ENCODE measurements at regions not wholly inside any gene's neighbourhood (a gene's known extent, or its start where the extent isn't known, plus 50 kb on each side); places are given as distances from the start of the nearest gene placed in this dataset.

DNA sequence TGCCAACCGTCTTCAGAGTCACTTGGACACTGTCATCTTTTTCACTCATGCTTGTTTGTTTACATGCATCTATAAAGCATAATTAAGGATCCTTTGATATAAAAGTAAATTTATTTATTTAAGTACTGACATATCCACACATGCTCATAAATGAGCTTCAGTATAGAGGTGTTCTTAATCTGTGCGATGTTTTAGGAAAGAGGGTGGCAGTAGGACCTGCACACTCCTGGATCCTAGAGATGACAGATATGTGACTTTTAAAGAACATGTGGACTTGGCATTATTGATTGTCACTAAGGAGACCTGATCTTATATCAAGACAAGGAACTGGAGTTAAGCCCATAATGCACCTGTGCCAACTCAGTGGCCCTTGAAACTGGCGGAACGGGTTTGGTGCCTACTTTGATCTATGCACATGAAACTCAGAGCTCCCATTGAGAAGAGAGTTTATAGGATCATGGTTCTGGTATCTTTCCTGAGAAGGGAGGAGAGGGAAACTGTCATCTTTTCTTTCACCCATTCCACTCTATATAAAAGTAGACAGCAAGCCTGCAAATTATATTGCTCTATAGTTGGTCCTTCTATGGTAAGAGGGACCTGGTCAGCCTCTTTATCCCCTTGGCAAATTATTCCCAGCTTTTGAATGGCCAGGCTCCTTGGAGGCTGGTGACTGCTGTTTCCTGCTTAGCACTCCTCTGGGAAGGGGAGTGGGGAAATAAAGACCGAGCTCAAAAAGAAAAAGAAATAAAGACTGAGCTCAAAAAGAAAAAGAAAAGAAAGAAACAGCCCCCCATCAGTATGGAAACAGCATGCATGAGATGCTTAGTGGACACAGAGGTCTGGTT is 57.8 kb upstream of the LIFR start:
- Histone ChIP-seq H3K4me3 (ENCODE audit: low read depth, low read length) (no peak overlapping the region), H3K27me3 (ENCODE audit: control insufficient read depth, insufficient read depth, low read length) (no peaks in the 10 kb centered on the region), H3K36me3 (ENCODE audit: control insufficient read depth, insufficient read depth, low read length) (no peaks in the 10 kb centered on the region)
- TF ChIP-seq, protein P1, sequence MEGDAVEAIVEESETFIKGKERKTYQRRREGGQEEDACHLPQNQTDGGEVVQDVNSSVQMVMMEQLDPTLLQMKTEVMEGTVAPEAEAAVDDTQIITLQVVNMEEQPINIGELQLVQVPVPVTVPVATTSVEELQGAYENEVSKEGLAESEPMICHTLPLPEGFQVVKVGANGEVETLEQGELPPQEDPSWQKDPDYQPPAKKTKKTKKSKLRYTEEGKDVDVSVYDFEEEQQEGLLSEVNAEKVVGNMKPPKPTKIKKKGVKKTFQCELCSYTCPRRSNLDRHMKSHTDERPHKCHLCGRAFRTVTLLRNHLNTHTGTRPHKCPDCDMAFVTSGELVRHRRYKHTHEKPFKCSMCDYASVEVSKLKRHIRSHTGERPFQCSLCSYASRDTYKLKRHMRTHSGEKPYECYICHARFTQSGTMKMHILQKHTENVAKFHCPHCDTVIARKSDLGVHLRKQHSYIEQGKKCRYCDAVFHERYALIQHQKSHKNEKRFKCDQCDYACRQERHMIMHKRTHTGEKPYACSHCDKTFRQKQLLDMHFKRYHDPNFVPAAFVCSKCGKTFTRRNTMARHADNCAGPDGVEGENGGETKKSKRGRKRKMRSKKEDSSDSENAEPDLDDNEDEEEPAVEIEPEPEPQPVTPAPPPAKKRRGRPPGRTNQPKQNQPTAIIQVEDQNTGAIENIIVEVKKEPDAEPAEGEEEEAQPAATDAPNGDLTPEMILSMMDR (IDR thresholded peaks at IDR 0.05; ENCODE audit: insufficient read depth, low read depth, low read length) = no peak
- CTCF ChIA-PET = interaction anchor here (1.1 to 1.7 kb wide), 3 partner anchors 20 to 172 kb away, joined by 3 to 4 read pairs (median 3); no protein-coding TSS in a partner anchor
- DNase-seq (ENCODE audit: low read depth) = no peak
- POLR2A ChIA-PET = no interaction called here

DNA sequence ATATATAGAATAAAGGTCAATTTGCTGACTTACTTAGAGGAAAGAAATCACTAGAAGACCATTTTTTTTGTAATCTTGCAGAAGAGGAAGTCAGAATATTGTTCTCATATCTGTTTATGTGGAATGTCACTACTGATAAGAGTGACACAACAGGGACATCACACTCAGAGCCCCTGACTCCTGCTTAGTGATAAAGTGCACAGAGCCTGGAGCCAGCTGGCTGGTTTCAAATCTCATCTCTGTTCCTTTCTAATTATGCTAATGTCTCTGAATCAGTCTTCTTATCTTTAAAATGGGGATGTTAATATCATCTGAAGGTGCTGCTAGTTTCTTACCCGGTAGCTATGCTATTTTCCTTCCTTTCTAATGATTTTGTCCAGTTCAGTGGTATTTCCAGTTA is 58.6 kb upstream of the LIFR start:
- POLR2A ChIA-PET = no interaction called here
- DNase-seq (ENCODE audit: low read depth) = no peak
- CTCF ChIA-PET = interaction anchor here (1.0 to 1.7 kb wide), 3 partner anchors 8 to 173 kb away, joined by 3 to 4 read pairs (median 3); no protein-coding TSS in a partner anchor
- Histone ChIP-seq H3K36me3 (ENCODE audit: control insufficient read depth, insufficient read depth, low read length) (no peaks in the 10 kb centered on the region), H3K4me3 (ENCODE audit: low read depth, low read length) (no peak overlapping the region), H3K27me3 (ENCODE audit: control insufficient read depth, insufficient read depth, low read length) (no peaks in the 10 kb centered on the region)
- TF ChIP-seq, protein P1 (IDR thresholded peaks at IDR 0.05; ENCODE audit: insufficient read depth, low read depth, low read length) = no peak

DNA sequence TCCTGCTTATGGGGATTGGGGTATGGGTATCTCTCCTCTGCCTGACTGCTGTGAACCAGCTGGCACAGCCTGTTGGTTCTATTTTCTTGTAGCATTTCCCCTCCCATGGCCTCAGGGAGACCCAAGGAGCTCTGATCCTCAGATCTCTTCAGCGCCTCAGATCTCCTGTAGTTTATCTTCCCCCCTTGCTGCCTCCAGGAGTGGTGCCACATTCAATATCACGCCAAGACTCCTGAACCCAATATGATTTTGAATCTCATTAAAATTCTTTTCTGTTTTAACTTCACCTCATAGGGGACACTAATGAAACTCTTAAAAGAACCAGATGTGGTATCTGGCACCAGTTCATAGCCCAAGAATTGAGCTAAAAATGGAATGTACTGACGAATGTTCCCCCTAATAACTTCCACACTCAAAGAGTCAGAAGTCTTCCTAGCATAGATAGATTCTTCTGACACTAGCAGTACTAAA is 59.6 kb upstream of the LIFR start:
- TF ChIP-seq, protein P1 (IDR thresholded peaks at IDR 0.05; ENCODE audit: insufficient read depth, low read depth, low read length) = no peak
- no peaks in the 10 kb centered on the region for H3K27me3 ChIP-seq (ENCODE audit: control insufficient read depth, insufficient read depth, low read length)
- ChIA-PET CTCF (interaction anchor here (0.8 to 1.0 kb wide), 2 partner anchors 9 to 195 kb away, joined by 3 to 4 read pairs; no protein-coding TSS in a partner anchor), POLR2A (interaction anchor here (0.5 kb wide), 1 partner anchor 27 kb away, joined by 3 read pairs; no protein-coding TSS in a partner anchor)
- no peaks in the 10 kb centered on the region for H3K36me3 ChIP-seq (ENCODE audit: control insufficient read depth, insufficient read depth, low read length)
- H3K4me3 ChIP-seq (ENCODE audit: low read depth, low read length) = no peak overlapping the region
- DNase-seq (ENCODE audit: low read depth) = peak; percentile 88

DNA sequence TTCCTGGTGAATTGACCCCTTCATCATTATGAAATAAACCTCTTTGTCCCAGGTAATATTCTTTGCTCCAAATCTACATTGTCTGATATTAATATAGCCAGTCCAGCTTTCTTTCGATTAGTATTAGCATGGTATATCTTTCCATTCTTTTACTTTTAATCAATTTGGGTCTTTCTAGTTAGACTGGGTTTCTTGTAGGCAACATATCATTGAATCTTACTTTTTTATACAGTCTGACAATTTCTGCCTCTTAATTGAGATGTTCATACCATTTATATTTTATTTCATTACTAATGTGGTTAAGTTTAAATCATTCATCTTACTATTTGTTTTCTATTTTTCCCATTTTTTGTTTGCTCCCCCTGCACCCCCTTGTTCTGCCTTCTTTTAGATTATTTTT is 61.7 kb upstream of the LIFR start:
- TF ChIP-seq, protein P1 (IDR thresholded peaks at IDR 0.05; ENCODE audit: insufficient read depth, low read depth, low read length) = no peak
- ChIA-PET CTCF (no interaction called here), POLR2A (no interaction called here)
- H3K36me3 ChIP-seq (ENCODE audit: control insufficient read depth, insufficient read depth, low read length) = no peaks in the 10 kb centered on the region
- H3K27me3 ChIP-seq (ENCODE audit: control insufficient read depth, insufficient read depth, low read length) = no peaks in the 10 kb centered on the region
- no peak overlapping the region for H3K4me3 ChIP-seq (ENCODE audit: low read depth, low read length)
- no peak for DNase-seq (ENCODE audit: low read depth)

DNA sequence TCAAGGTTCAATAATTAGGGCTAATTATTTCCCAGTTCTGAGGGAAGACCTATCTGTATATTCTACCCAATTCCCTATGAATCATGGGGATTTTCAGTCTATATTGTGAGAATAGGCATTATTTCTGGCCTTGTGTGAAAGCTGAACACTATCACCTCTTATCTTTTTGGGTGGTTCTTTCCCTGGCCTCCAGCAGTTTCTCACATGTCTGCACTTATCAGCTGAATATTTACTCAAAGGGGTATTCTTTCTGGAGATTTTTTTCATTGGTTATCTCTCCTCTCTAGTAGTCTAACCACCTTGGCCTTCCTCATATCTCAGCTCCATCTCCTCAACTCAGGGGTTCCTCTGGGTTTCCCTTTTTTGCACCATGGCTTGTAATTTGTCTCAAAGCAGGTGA is 64.9 kb upstream of the LIFR start:
- DNase-seq (ENCODE audit: low read depth) = no peak
- POLR2A ChIA-PET = no interaction called here
- Histone ChIP-seq H3K27me3 (ENCODE audit: control insufficient read depth, insufficient read depth, low read length) (no peaks in the 10 kb centered on the region), H3K36me3 (ENCODE audit: control insufficient read depth, insufficient read depth, low read length) (no peaks in the 10 kb centered on the region), H3K4me3 (ENCODE audit: low read depth, low read length) (no peak overlapping the region)
- CTCF ChIA-PET = interaction anchor here (2.3 kb wide), 1 partner anchor 27 kb away, joined by 7 read pairs; no protein-coding TSS in a partner anchor
- TF ChIP-seq, protein P1 (IDR thresholded peaks at IDR 0.05; ENCODE audit: insufficient read depth, low read depth, low read length) = no peak

Data from BJ (cell line).